Stomach (tissue), 4 donors: ENCODE measurements at regions not wholly inside any gene's neighbourhood (a gene's known extent, or its start where the extent isn't known, plus 50 kb on each side); places are given as distances from the start of the nearest gene placed in this dataset.

ENCODE experiments used
- CTCF ChIP-seq, 7 experiments: fragments of 450-650 bp in 4 of 7; fragments of 200-600 bp in 3 of 7; sonication (generic) in 3 of 7; IDR thresholded peaks; one replicate each; pipeline ENCODE4 v1.5.1; 2016 to 2019; ENCODE audit warnings: antibody characterized with exemption in 7 of 7, control low read depth in 2 of 7, mild to moderate bottlenecking in 1 of 7
- EP300 ChIP-seq: sonication (generic); formaldehyde crosslinking; IDR thresholded peaks from one replicate; pipeline ENCODE4 v1.6.1; 2017; ENCODE audit warnings: antibody characterized with exemption
- POLR2A ChIP-seq, 4 donors: fragments of 450-650 bp; IDR thresholded peaks; one replicate each; pipeline ENCODE4 v1.6.1; 2016; ENCODE audit warnings: antibody characterized with exemption in 4 of 4, control low read depth in 2 of 4, mild to moderate bottlenecking in 1 of 4, moderate library complexity in 1 of 4
- POLR2AphosphoS5 ChIP-seq, 3 donors: sonication (generic); formaldehyde crosslinking; IDR thresholded peaks; one replicate each; pipeline ENCODE4 v1.6.1; 2016; ENCODE audit warnings: antibody characterized with exemption in 3 of 3

DNA sequence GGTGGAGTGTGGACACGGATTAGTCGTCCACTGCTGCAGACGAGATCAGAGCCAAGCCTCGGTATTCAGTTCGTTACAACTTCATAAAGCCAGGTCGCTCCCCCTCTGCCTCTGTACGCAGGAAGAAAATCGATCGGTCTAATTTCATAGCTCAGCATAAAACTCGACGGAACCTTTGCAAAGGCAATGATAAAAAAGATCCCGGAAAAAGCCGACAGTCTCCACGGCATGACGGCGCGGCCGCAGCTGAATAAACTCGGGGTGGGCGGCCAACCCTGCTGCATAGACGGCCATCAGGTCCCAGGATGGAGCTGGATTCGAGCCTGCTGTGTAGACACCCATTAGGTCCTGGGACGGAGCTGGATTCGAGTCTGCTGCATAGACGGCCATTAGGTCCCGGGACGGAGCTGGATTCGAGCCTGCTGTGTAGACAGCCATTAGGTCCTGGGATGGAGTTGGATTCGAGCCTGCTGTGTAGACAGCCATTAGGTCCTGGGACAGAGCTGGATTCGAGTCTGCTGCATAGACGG, 113.8 kb upstream of the PPP2R3B start:
- TF ChIP-seq POLR2AphosphoS5 (IDR thresholded peaks at IDR 0.05) = no peak
- no peak for TF ChIP-seq POLR2A (IDR thresholded peaks at IDR 0.05)
- no peak for TF ChIP-seq CTCF (IDR thresholded peaks at IDR 0.05)
- no peak for TF ChIP-seq EP300
